Psoas muscle (tissue), 7 donors: ENCODE measurements at regions not wholly inside any gene's neighbourhood (a gene's known extent, or its start where the extent isn't known, plus 50 kb on each side); places are given as distances from the start of the nearest gene placed in this dataset.

Source experiments
- ATAC-seq, 4 donors: fragments of 200-7000 bp; cut with Tn5 transposase; one replicate each; pipeline ENCODE4 v1.9.1; 2020; ENCODE audit warnings: moderate library complexity in 3 of 4, mild to moderate bottlenecking in 2 of 4
- DNase-seq, 2 donors: peaks; one replicate each; pipeline ENCODE4 v3.0.0-alpha.2; 2020
- H3K27ac ChIP-seq: fragments of 200-600 bp; one replicate; pipeline ENCODE4 v1.8.0; 2022
- H3K27me3 ChIP-seq, 3 donors: fragments of 200-600 bp in 1 of 3; one replicate each; pipeline versions ENCODE4 v1.6.1 to v1.8.0; 2013 to 2022; ENCODE audit warnings: low read length in 2 of 3, mild to moderate bottlenecking in 2 of 3, moderate library complexity in 1 of 3; ENCODE audit not compliant: insufficient read depth in 3 of 3
- H3K36me3 ChIP-seq, 2 donors: fragments of 200-600 bp in 1 of 2; one replicate each; pipeline versions ENCODE4 v1.6.1 to v1.8.0; 2013 to 2022; ENCODE audit warnings: low read depth in 1 of 2, mild to moderate bottlenecking in 1 of 2, moderate library complexity in 1 of 2; ENCODE audit not compliant: insufficient read depth in 1 of 2
- H3K4me1 ChIP-seq: fragments of 200-600 bp; one replicate; pipeline ENCODE4 v1.8.0; 2022
- H3K4me3 ChIP-seq: fragments of 200-600 bp; one replicate; pipeline ENCODE4 v1.8.0; 2022; ENCODE audit warnings: mild to moderate bottlenecking
- H3K9me3 ChIP-seq: fragments of 200-600 bp; one replicate; pipeline ENCODE4 v1.8.0; 2022
- WGBS, 3 donors: extraction: QIAGEN DNeasy Blood & Tissue Kit; methylation state at CpG; one replicate each; pipeline versions ENCODE4 v1.1.6 to v1.1.7; 2013; 5-methylcytosine and 5-hydroxymethylcytosine counted together
- intact Hi-C, 2 donors: fragments of 100-400 bp; cut with DNase I; formaldehyde crosslinking; loops; one replicate each; pipeline versions ENCODE4 v1.11.0 to v1.14.2; 2022
- TF ChIP-seq, protein P1 (sequence below): fragments of 200-600 bp; IDR thresholded peaks from one replicate; pipeline ENCODE4 v1.8.0; 2022; ENCODE audit warnings: antibody characterized with exemption
- donor health status: healthy with polysubstance abuse.
- donor health status: DM: no; HTN: no; CAD: no; lungs with moderate emphysema.
- donor health status: Bipolar disorder and iron deficiency.
- donor health status: healthy.
- donor health status: DM: yes; HTN: yes; CAD: no.
- donor health status: DM: no; HTN: no; CAD: no.
- donor health status: DM: yes; HTN: yes; CAD: no.

DNA sequence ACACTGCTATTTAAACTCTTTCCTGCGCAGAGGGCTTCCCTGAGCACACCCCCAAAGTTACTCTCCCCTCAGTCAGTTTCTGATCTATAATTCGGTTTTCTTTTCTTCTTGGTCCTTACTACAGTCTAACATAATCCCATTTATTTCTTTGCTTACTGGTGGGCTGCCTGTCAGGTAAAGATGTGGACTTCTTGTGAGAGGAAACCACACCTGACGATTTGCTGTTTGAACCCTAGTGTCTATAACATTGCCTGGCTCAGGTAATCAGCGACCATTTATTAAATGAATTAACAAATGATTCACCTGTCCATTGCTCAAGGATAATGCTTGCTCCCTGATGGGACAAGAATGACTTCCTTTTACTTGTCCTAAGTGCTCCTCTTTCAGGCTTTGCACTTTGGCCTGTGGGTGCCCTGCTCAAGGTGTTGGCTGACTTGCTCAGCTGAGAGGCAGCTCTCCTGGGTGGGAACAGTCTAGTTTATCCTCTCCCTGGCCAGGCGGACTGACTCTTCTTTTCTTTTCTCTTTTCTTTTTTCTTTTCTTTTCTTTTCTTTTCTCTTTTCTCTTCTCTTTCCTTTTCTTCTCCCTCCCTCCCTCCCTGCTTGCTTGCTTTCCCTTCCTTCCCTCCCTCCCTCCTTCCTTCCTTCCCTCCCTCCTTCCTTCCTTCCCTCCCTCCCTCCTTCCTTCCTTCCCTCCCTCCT lies 233.1 kb downstream of the BCAS1 start:
- H3K4me1 ChIP-seq, result no peaks in the 10 kb centered on the region
- intact Hi-C loops, result no loop called here
- TF ChIP-seq, protein P1, sequence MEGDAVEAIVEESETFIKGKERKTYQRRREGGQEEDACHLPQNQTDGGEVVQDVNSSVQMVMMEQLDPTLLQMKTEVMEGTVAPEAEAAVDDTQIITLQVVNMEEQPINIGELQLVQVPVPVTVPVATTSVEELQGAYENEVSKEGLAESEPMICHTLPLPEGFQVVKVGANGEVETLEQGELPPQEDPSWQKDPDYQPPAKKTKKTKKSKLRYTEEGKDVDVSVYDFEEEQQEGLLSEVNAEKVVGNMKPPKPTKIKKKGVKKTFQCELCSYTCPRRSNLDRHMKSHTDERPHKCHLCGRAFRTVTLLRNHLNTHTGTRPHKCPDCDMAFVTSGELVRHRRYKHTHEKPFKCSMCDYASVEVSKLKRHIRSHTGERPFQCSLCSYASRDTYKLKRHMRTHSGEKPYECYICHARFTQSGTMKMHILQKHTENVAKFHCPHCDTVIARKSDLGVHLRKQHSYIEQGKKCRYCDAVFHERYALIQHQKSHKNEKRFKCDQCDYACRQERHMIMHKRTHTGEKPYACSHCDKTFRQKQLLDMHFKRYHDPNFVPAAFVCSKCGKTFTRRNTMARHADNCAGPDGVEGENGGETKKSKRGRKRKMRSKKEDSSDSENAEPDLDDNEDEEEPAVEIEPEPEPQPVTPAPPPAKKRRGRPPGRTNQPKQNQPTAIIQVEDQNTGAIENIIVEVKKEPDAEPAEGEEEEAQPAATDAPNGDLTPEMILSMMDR, result no peak
- H3K27me3 ChIP-seq, result no peaks in the 10 kb centered on the region
- no peak for DNase-seq
- H3K36me3 ChIP-seq, result no peaks in the 10 kb centered on the region
- no peak for ATAC-seq
- H3K9me3 ChIP-seq, result no peaks in the 10 kb centered on the region
- 93 to 97% (median 93%) methylated on average over 5 of the region's 5 CpGs for WGBS, 3 donors
- H3K4me3 ChIP-seq, result no peak overlapping the region
- no peak overlapping the region for H3K27ac ChIP-seq

DNA sequence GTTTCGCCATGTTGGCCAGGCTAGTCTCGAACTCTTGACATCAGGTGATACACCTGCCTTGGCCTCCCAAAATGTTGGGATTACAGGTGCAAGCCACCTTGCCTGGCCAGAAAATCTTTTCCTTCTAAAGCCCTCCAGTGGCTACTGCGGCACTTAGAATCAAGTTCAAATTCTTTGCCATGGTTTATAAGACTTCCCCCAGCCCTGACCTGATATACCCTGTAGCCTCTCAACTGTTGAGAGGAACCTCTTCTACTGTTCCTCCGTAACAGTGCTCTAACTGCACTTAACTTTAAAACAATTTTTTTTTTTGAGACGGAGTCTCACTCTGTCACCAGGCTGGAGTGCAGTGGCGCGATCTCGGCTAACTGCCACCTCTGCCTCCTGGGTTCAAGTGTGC lies 235.6 kb downstream of the BCAS1 start:
- H3K27ac ChIP-seq, result no peak overlapping the region
- no peak for DNase-seq

DNA sequence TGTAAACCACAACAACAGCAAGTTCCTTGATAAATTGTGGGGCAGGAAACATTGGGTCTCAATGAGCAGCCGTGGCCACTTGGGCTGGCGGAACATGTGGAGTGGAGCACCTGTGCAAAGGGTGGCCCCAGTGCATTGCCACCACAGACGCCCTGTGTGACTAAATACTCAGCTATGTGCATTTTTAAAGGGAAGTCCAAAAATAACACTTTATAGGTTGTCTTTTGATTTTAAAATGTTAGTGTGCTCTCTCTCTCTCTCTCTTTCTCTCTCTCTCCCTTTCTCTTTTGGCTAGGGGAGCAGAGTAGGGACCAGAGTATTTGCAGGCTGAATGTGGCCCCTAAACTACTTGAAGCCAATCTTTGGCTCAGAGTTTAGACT lies 236.3 kb downstream of the BCAS1 start:
- H3K27ac ChIP-seq, result no peak overlapping the region
- intact Hi-C loops, result no loop called here
- H3K9me3 ChIP-seq, result no peaks in the 10 kb centered on the region
- WGBS, 3 donors, result 74 to 86% (median 75%) methylated on average over 3 of the region's 3 CpGs
- TF ChIP-seq, protein P1, result no peak
- H3K27me3 ChIP-seq, result no peaks in the 10 kb centered on the region
- ATAC-seq (no peak), DNase-seq (no peak)
- no peaks in the 10 kb centered on the region for H3K36me3 ChIP-seq
- no peak overlapping the region for H3K4me3 ChIP-seq
- H3K4me1 ChIP-seq, result peaks cover 13% of the 10 kb centered on the region

More for the DNA sequence above, 235.6 kb downstream of the BCAS1 start:
- Histone ChIP-seq H3K27me3 (no peaks in the 10 kb centered on the region), H3K4me3 (no peak overlapping the region), H3K9me3 (no peaks in the 10 kb centered on the region), H3K36me3 (no peaks in the 10 kb centered on the region), H3K4me1 (peaks cover 9% of the 10 kb centered on the region)
- WGBS, 3 donors, result 90 to 94% (median 93%) methylated on average over 8 of the region's 8 CpGs
- no peak for ATAC-seq
- TF ChIP-seq, protein P1, result no peak
- intact Hi-C loops, result no loop called here

DNA sequence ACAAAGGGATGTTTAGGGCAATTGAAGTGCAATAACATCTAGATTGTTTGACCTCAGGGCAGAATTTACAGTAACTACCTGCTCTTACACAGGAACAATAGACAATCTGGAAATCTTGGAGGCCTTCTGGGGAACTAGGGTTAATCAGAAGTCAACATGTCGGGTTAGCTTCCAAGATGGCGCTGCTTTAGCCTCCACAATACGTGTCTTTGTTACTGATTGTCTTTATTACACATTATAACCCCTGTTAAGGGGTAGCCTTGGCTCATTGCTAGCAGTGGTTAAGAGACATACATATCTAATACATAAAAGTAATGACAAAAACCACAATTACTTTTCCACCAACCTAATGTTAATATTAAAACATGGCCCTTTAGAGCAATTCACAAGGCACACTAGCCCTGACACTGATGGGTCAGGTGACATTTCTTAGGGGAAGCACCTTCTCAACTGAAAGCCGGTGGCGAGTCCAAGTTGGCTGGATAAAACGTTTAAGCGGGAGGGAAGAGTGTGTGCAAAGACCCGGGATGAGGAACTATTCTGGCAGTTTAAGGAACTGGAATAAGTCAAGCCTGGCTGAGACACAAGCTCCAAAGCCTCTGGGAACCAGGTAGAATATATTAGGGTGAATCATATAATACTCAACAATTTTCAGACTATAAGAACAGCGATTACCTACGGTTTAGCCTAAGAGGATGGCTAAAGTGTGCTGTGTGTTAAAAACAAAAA lies 236.9 kb downstream of the BCAS1 start:
- peaks cover 13% of the 10 kb centered on the region for H3K4me1 ChIP-seq
- ATAC-seq, result no peak
- intact Hi-C loops, result no loop called here
- H3K9me3 ChIP-seq, result no peaks in the 10 kb centered on the region
- 73 to 74% (median 73%) methylated on average over 10 of the region's 10 CpGs for WGBS, 3 donors
- no peak overlapping the region for H3K27ac ChIP-seq
- no peak for DNase-seq
- H3K36me3 ChIP-seq, result no peaks in the 10 kb centered on the region
- no peak overlapping the region for H3K4me3 ChIP-seq
- H3K27me3 ChIP-seq, result no peaks in the 10 kb centered on the region
- TF ChIP-seq, protein P1, result no peak
